ENCODE measurements at regions not wholly inside any gene's neighbourhood (a gene's known extent, or its start where the extent isn't known, plus 50 kb on each side); places are given as distances from the start of the nearest gene placed in this dataset.

DNA sequence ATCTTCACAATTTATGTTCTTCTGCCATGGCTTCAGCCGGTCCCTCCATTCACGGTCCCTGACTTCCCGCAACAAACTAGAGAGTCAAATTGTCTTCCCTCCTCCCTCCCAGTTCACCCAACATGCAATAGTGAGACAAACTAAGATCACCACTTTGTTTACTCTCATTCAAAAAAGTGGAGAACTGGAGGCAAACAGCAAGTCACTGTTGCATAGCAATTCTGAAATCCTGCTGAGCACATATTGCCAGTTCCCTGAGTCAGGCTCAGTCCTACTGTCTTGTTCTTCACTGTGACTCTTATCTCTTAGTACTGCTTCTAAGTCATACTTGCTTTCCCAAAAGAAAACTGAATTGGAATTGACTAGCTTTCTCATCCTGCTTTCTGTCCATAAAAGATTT is 287.2 kb upstream of the SASH1 start:
- no peak for DNase-seq

DNA sequence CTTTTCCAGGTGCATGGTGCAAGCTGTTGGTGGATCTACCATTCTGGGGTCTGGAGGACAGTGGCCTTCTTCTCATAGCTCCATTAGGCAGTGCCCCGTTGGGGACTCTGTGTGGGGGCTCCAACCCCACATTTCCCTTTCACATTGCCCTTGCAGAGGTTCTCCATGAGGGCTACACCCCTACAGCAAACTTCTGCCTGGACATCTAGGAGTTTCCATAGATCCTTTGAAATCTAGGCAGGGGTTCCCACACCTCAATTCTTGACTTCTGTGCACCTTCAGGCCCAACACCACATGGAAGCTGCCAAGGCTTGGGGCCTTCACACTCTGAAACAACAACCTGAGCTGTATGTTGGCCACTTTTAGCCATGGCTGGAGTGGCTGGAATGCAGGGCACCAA is 282.8 kb upstream of the SASH1 start:
- no peak for DNase-seq

DNA sequence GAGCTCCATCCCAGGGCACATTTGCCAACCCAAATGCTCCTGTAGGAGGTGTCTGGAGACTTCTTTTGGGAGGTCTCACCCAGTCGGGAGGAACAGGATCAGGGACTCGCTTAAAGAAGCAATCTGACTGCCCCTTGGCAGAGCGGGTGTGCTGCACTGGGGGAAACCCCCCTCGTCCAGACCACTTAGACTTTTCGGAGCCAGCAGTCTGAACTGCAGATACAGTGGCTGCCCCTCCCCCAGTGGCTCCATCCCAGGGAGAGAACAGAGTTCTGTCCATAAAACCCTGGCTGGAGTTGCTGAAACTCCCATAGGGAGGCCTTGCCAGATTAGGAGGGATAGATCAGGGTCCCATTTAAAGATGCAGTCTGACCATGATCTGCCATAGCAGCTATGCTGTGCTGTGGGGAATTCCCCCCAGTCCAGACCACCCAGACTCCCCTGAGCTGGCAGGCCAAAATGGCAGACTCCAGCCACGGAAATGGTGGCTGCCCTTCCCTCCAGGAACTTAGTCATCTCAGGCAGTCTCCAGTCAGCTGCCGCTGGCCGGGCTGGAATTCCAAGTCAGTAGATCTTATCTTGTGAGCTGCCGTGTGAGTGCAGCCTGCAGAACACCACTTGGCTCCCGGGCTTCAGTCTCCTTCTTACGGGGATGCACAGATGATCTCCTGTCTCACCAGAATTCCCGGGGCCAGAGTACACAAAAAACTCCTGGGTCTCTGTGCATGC is 278.1 kb upstream of the SASH1 start:
- no peak for DNase-seq

DNA sequence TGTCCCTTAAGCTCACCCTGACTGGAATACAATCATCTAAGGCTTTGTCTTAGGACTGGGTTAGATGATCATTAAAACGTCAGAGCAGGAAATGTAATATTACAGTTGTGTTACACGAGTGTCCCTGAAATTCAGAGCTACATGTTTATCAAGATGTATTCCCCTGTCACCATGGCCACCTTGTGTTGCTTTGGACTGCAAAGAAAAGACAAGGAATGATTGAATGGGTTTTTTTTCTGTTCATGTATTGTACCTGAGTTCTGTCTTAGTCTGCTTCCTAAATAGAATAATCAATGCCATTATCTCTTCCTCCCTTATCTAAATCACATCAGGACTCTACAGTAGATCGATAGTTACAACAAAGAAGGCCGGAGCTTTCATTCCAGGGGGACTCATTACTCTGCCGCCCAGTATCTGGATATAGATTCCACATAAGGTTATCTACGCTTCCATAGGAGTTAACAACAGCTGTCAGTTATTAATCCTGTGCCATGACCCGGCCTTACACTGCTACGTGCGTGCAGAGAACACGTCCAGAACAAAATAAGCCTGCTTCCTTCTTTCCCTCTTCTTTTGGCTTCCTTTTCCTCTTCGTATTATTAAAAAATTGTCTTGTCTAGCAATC is 274.1 kb upstream of the SASH1 start:
- no peak for DNase-seq

DNA sequence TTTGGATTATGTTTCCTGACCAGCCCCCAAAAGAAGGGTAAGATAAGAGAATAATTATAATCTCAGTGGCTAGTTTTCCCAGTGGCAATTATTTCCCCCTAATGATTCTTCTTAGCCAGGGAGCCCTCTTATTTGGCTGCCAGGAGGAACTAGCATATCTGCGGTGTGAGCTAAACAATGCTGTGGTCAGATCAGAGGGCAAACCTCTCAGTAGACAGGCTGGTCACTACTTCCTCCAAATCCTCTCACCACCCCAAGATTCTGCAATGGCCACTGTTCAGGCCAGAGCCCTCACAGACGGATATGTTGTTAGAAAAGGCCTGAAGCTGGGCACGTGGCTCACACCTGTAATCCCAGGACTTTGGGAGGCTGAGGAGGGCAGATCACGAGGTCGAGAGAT is 273.4 kb upstream of the SASH1 start:
- DNase-seq, result no peak

DNA sequence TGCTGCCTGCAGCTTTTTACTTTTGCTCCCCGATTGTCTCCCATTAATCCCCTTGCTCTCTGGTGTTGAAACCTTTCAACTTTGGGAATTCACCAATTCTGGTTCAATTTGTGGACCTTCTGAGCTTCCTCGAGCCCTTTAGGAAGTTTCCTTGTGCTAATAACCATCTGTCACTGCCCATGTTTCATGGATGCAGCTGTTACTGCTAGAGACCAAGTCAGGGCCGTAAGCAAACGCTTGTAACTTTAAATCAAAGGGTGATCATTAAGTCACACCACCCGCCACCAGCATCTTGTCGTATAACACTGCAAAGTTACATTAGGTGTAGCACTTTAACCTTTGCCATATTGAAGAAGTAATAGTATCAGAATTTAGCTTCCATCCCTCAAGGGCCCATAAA is 268.3 kb upstream of the SASH1 start:
- no peak for DNase-seq

DNA sequence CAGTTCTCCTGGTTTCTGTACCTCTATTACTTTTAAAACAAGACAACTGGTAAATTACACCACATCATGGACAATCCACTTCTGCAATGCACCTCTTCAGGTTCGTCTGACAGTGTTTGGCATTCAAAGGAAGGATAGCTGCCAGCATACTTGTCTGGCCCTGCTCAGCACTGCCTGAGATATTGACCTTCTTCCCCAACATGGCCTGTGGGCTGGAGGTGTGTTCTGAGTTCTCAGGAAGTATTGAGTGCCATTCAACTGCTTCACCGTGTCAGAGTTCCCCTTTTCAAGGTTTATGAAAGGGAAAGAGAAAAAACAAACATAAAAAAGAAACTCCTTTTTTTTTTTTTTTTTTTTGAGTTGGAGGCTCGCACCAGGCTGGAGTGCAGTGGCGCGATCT is 267.9 kb upstream of the SASH1 start:
- DNase-seq, result no peak

DNA sequence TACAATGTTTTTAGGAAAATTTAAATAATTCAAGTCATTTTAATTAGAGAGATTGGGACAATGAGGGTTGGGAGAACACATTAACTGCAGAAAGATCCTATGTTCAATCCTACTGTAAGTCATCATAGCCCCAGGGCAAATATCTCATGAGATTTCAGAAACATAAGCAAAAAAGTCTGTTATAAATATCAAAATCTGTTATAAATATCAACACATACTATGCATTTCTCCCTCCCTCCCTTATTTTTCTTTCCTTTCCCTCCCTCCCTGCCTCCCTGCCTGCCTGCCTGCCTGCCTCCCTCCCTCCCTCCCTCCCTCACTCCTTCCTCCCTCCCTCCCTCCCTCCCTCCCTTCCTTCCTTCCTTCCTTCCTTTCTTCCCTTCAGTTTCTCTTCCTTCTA is 267.3 kb upstream of the SASH1 start:
- no peak for DNase-seq

DNA sequence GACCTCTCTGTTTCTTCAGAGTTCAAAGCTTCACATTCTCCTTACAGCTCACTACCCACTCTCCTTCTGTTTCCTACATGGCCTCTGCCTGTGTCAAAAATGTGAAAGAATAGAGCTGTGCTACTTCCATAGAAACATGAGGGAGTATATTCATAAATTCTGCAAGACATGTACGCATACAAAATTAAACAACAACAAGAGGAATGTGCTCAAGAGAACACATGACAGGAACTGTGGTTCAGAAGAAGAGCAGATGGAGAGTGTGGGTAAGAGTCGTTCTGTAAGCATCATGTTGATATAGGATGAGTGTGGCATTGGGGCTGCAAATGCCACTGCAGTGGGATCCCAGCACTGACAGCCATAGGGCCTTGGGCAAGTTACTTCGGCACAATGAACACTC is 266.6 kb upstream of the SASH1 start:
- DNase-seq, result no peak

DNA sequence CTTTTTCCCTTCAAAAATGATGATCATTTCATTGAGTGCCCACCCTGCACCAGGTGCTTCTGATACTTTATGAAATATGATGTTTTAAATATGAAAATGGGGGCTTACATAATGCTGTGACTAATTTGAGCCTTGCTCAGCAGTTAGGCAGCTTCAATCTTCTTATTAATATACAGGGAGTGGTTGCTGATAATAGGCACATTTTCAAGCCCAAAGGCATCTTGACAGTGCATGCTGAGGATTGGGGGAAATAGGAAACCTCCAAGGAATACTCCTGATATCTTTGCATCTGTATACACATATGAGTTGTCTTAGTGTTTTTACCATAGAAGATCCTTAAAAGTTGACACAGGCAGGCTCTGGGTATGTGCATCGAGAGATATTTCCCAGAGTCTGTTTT is 262.3 kb upstream of the SASH1 start:
- no peak for DNase-seq

DNA sequence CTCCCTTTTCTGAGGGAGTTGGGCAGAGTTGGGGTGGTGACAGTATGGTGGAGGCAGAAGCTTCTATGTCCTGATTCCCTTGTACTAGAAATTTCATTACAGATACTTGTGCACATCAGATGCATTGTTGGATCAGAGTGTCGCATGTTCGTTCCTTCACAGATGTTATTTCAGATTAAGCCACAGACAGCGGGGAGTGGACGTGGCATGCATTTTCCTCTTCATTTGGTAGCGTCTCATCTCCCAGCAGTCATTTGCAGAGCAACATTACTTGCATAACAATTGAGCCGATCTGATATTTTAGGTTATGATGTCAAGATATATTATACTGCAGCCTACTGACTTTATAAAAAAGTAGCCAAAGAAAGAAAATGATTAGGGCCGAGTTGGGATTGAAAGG is 261.6 kb upstream of the SASH1 start:
- DNase-seq, result no peak

DNA sequence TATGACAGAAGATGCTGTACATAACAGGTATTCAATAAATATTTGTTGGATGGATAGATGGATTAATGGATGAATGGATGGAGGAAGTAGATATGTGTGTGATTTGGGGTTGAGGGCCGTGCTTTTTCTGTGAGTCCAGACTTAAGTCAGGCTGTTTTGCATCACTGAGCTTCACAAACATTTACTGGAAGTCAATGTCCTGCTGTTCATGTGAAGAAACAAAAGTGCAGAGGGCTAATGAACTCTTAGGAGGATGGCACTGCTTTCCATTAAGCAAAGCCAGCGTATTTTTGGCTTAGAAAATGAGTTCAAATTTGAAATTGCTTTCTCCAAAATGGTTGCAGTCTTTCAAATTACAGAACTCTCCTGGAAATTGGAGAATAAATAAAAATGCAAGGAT is 260.6 kb upstream of the SASH1 start:
- no peak for DNase-seq

DNA sequence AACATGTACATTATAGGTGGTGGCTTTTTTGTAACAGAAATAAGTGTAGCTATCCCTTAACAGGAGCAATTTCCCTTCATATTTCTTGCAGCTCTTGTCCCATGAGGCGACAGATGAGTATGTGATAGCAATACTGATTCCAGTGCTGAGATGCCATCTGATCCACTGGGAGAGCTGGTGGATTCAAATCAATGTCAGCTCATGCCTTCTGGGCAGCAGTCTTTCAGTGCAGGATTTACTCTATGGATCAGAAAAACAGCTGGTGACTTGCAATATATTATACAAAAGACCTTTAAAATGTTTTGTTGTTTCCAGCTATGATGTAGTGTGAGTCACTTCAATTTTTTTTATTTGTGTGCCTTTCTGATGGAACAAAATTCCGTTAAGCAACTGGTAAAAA is 259.9 kb upstream of the SASH1 start:
- DNase-seq, result no peak

DNA sequence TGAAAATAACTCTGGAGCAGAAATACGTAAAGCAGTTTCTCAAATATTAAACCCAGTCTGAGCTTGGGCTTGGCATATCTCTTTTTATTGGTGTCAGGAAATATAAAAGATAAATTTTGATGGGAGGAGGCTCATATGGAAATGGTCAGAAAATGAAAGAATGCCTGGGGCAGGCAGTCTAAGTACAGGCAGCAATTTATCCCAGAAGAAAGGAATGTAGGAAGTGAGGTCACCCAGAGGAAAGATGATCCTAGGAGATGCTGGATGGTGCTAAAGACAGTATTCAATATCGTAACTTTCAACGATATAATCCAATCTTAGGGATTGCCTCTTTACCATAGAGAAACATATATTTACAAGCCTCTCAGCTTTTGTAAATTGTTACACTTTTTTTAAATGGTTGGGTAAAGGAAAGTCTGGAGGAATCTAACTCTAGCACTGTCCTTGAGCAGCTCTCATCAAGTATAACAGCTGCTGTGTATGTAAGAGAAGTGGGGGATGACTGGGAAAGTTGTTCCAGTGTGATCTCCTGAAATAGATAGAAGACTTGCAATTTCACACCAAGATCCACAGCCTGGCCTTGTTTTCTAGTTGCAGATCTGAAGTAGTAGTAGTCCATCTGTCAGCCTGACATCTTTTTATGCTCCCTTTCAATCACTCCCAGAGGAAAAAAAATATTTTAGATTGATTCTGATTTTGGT is 256.9 kb upstream of the SASH1 start:
- DNase-seq, result no peak

DNA sequence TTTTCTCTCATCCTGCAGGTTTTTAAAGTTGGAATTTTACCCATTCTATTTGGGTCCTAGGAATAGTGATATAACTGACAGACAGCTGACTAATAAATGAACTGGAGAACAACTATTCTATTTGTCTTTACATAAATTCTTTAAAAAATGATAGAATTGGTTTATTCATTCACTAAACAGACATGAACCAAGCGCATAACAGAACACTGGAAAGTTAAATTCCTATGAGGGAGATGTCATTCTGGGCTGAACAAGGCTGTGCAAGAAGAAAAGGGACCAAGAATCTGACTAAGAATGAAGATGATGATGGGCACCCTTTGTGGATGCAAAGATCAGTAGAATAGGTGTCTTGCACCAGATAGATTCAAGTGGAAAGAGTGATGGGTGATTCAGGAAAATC is 256.3 kb upstream of the SASH1 start:
- no peak for DNase-seq

DNA sequence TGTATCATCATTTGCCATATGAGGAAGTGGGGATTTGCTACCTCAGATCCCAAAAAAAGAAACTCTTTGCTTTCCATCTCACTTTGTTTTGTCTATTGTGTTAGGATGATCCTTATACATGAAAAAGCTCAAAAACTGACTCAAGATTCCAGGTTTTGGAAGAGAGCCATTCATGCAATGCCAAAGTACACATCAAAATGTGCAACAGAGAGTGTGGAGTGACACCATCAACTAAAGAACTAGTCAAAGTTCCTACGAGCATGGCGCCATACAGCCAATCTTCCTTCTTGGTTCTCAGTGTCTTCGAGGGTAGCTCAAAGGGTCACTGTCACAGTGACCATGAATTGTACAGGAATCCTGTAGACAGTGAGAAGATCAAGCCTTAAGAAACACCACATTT is 255.8 kb upstream of the SASH1 start:
- no peak for DNase-seq

DNA sequence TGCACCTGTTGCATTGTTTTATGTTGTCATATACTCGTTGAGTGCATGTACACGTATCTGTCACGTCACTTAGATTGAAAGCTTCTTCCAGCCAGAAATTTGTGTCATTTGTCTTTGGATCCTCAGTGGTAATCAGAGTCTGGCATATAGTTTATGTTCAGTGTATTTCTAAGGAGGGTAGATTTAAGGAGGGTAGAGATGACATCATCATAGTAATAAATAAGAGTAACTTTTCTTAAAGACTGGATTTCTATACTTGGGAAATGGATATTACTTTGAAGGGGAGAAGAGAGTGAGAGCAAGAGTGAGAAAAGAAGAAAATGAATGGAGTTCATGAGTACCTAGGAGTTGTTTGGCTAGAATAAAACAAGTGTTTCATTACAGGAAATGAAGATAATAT is 255.0 kb upstream of the SASH1 start:
- no peak for DNase-seq

DNA sequence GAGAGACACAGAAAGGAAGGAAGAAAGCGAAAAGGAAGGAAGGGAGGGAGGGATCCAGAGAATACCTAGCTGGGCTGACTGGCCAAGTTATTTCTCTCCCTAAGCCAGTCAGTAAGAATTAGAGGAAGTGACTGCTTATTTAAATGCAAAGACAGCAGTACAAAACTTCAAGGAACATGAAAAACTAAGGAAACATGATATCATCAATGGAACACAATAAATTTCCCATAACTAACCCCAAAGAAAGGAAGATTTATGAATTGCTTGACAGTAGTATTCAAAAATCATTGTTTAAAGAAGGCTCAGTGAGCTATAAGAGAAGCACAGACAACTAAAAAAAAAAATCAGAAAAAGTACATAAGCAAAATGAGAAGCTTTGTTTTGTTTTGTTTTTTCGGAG is 252.3 kb upstream of the SASH1 start:
- DNase-seq, result no peak

DNA sequence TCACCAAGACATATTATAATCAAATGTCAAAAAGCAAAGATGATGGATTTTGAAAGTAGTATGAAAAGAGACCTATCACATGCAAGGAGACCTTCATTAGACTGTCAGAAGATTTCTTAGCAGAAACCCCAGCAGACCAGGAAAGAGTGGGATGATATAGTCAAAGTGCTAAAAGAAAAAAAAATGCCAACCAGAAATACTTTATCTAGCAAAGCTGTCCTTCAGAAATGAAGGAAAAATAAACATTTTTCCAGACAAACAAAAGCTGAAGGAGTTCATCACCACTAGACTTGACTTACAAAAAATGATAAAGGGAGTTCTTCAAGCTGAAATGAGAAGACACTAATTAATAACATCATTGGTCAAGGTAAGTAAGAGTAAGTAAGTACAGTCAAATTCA is 251.2 kb upstream of the SASH1 start:
- no peak for DNase-seq

DNA sequence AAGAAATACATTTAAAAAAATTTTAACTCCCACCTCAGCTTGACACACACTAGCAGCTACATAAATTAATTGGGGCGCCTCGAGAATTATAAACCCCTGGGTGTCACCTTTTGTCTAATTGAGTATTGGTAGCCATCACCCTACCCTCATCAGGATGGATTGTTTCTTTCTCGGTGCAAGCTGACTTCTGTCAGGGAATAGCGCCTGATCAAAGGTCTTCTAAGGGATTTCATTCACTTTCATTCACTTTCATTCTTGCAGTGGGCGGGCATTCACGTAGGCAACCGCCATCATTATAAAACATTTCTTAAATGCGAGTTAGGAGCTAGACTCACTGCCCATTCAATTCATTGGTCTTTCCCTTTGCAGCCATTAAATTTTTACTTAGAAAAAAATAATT is 239.2 kb upstream of the SASH1 start:
- DNase-seq, result no peak

DNA sequence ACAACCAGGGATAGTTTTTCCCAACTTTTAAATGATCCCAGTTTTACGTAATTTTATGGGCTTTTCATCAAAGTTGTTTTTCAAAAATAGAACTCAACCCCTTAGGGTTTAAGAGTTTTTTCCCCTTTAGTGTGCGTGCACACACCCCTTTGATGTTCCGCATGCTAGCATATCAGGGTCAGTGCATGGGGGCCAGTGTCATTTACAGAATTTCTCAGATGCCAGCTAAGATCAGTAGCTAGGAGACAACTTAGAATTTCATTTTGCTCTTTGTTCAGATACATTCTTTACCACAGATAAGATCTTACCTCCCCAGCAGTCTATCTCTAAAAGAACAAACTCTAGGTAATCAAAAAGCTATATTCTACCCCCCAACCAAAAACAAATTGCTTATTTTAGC is 238.5 kb upstream of the SASH1 start:
- no peak for DNase-seq

DNA sequence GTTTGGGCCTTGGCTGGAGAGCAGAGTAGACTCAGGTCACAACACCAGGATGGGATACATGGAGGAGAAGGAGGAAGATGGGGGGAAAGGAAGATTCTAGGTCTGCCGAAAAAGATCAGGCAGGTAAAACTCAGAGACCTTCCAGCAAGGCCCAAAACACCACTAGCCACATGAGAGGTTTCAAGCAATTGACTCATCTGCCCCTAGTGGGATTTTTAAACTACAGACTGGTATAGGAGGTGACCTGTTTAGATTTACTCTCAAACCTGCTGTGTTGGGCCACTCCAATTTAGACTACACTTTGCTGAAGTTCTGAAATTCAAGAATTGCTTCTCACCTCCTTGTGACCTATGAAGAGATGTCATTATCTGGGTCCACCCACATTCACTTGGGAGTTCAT is 236.9 kb upstream of the SASH1 start:
- DNase-seq, result no peak

DNA sequence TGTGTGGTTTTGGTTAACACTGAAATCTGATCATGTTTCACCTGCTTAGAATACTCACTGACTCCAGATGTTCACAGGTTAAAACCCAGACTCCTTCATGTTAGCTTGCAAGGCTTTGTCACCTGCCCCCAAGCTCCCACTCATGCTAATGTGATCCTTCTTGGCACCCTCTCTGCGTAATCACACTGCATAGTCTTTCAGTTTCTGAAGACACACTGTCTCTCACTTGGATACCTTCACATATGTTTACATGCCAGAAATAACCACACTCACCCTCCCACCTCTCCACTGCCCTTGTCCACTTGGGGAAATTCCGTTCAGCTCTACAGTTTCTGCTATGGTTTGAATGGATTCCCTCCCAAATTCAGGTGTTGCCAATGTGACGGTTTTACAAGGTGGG is 234.7 kb upstream of the SASH1 start:
- DNase-seq, result no peak

DNA sequence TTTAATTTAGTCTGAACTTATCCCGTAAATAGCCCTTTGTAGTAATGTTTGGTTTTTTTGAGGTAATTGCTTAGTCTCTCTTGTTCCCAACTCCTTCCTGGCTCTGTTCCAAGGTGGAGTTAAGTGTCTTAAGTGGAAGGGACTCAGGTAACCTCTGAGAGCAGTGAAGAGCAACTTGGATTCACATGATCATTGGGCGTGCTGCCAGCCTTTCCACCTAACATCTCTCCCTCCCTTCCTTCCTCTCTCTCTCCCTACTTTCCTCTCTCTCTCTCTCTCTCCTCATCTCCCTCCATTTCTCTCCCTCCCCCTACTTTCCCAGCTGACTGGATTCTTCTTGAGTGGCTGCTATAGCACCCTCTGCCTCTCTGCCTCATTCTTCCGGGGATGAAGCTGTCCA is 232.9 kb upstream of the SASH1 start:
- DNase-seq, result no peak

Measured in C1 segment of cervical spinal cord (tissue), 14 donors.